HepG2 (cell line): ENCODE measurements at regions not wholly inside any gene's neighbourhood (a gene's known extent, or its start where the extent isn't known, plus 50 kb on each side); places are given as distances from the start of the nearest gene placed in this dataset.

Source experiments
- ATAC-seq: fragments of 200-7000 bp; cut with Tn5 transposase; 3 replicates; pipeline ENCODE4 v1.9.1; 2020; ENCODE audit warnings: mild to moderate bottlenecking, moderate library complexity
- BruUV-seq: library from RNA; stranded (reverse); fragments of 400-500 nt; replicated peaks from 2 replicates; lab custom pipeline; 2021; lab: Mats Ljungman, UMichigan
- CTCF ChIA-PET: fragments of 300-600 bp; formaldehyde crosslinking; extraction: SDS; loops from one replicate; lab custom pipeline; 2021; ENCODE audit warnings: low total read pairs, inconsistent platforms, low intra/inter-chr PET ratio; lab: Yijun Ruan, JAX
- POLR2A ChIA-PET: fragments of 350-600 bp; sonication (Branson Sonifier 250); formaldehyde crosslinking; loops from one replicate; lab custom pipeline; 2020; ENCODE audit warnings: antibody characterized with exemption, inconsistent platforms; lab: Yijun Ruan, JAX
- DNase-seq: peaks from one replicate; pipeline ENCODE4 v3.0.0-alpha.2; 2015; ENCODE audit warnings: low spot score
- FAIRE-seq: peaks from 3 replicates; lab custom pipeline; 2011; peaks lifted over from hg19 to GRCh38; lab: Jason Lieb, UNC
- H2AFZ ChIP-seq: one replicate; pipeline ENCODE4 v1.6.1; 2011; ENCODE audit warnings: low read length, inconsistent platforms
- H3K27ac ChIP-seq: fragments of 300-600 bp; 3 replicates; pipeline ENCODE4 v1.8.0; 2011; ENCODE audit warnings: mixed run types, mild to moderate bottlenecking, mixed read lengths, low read length, inconsistent platforms; ENCODE audit not compliant: insufficient read depth; ENCODE audit errors: extremely low read length
- H3K27me3 ChIP-seq, 2 experiments: fragments of 200-600 bp in 1 of 2; 2 replicates in 1 of 2; 3 replicates in 1 of 2; pipeline versions ENCODE4 v1.6.0 to v1.8.0; 2011; ENCODE audit warnings: low read length in 2 of 2, mild to moderate bottlenecking in 2 of 2, moderate library complexity in 2 of 2, inconsistent platforms in 1 of 2; ENCODE audit not compliant: insufficient read depth in 2 of 2, control insufficient read depth in 1 of 2
- H3K36me3 ChIP-seq, 2 experiments: fragments of 200-600 bp in 1 of 2; replicated peaks in 1 of 2; 2 replicates in 1 of 2; 3 replicates in 1 of 2; pipeline versions ENCODE4 v1.5.1 to v1.8.0; 2011; ENCODE audit warnings: low read length in 2 of 2, inconsistent platforms in 1 of 2; ENCODE audit not compliant: insufficient read depth in 2 of 2, control insufficient read depth in 1 of 2
- H3K4me1 ChIP-seq: 2 replicates; pipeline ENCODE4 v1.5.1; 2012; ENCODE audit warnings: low read length, inconsistent platforms; ENCODE audit not compliant: insufficient read depth
- H3K4me2 ChIP-seq: 2 replicates; pipeline ENCODE4 v1.6.0; 2011; ENCODE audit warnings: low read depth, low read length, inconsistent platforms
- H3K4me3 ChIP-seq, 3 experiments: fragments of 200-600 bp in 1 of 3; sonication (generic), shearing (Covaris generic) in 1 of 3; replicated peaks in 1 of 3; 2 replicates each; pipeline ENCODE4 v1.5.1; 2011 to 2016; ENCODE audit warnings: low read length in 3 of 3, inconsistent platforms in 2 of 3, low read depth in 2 of 3, mild to moderate bottlenecking in 2 of 3, control low read depth in 1 of 3, mixed read lengths in 1 of 3; ENCODE audit not compliant: insufficient read depth in 1 of 3
- H3K79me2 ChIP-seq: one replicate; pipeline ENCODE4 v1.6.1; 2011; ENCODE audit warnings: low read length, inconsistent platforms; ENCODE audit not compliant: insufficient read depth
- H3K9ac ChIP-seq: 2 replicates; pipeline ENCODE4 v1.6.0; 2011; ENCODE audit warnings: mild to moderate bottlenecking, low read depth, low read length, inconsistent platforms; ENCODE audit not compliant: insufficient read depth
- H3K9me3 ChIP-seq: 2 replicates; pipeline ENCODE4 v1.5.1; 2012; ENCODE audit warnings: mild to moderate bottlenecking, low read length
- H4K20me1 ChIP-seq: 2 replicates; pipeline ENCODE4 v1.6.0; 2011; ENCODE audit warnings: inconsistent platforms, mild to moderate bottlenecking, low read length, moderate library complexity; ENCODE audit not compliant: insufficient read depth
- ELK4 ChIP-seq: sonication (generic); formaldehyde crosslinking; IDR thresholded peaks from 2 replicates; pipeline ENCODE4 v1.9.0; 2021; ENCODE audit warnings: missing genetic modification reagents, borderline replicate concordance
- GATA4 ChIP-seq: sonication (generic); IDR thresholded peaks from 2 replicates; pipeline ENCODE4 v1.6.1; 2016; ENCODE audit warnings: antibody characterized with exemption, low read depth, borderline replicate concordance
- LRRFIP1 ChIP-seq: sonication (generic); formaldehyde crosslinking; conservative IDR thresholded peaks from 2 replicates; pipeline ENCODE4 v1.4.0; 2020; ENCODE audit warnings: missing genetic modification reagents
- PRPF4 ChIP-seq: fragments of 200-400 bp; formaldehyde crosslinking; IDR thresholded peaks from 2 replicates; pipeline ENCODE4 v1.6.1; 2016; ENCODE audit warnings: low read length, low read depth; ENCODE audit not compliant: poor library complexity, severe bottlenecking
- SKI ChIP-seq: fragments of 450-650 bp; IDR thresholded peaks from one replicate; pipeline ENCODE4 v1.6.1; 2018; ENCODE audit warnings: mild to moderate bottlenecking; ENCODE audit not compliant: partially characterized antibody
- TBP ChIP-seq: sonication (generic); formaldehyde crosslinking; IDR thresholded peaks from 2 replicates; pipeline ENCODE4 v1.5.0; 2020; ENCODE audit warnings: missing genetic modification reagents
- ZMAT3 ChIP-seq: sonication (generic); formaldehyde crosslinking; conservative IDR thresholded peaks from 2 replicates; pipeline ENCODE4 v1.7.0; 2021; ENCODE audit warnings: missing genetic modification reagents
- ZNF205 ChIP-seq: IDR thresholded peaks from 2 replicates; pipeline ENCODE4 v1.6.1; 2018; ENCODE audit warnings: missing biosample characterization, missing genetic modification reagents
- ZNF207 ChIP-seq: fragments of 450-650 bp; IDR thresholded peaks from 2 replicates; pipeline ENCODE4 v1.6.1; 2016; ENCODE audit warnings: antibody characterized with exemption, borderline replicate concordance
- ZNF256 ChIP-seq: sonication (generic); formaldehyde crosslinking; conservative IDR thresholded peaks from 2 replicates; pipeline ENCODE4 v1.4.0; 2020; ENCODE audit warnings: missing genetic modification reagents
- ZNF292 ChIP-seq: sonication (generic); formaldehyde crosslinking; IDR thresholded peaks from 2 replicates; pipeline ENCODE4 v1.8.1; 2022; ENCODE audit warnings: mild to moderate bottlenecking, low read depth, missing genetic modification reagents, borderline replicate concordance
- ZNF33B ChIP-seq: sonication (generic); formaldehyde crosslinking; IDR thresholded peaks from 2 replicates; pipeline ENCODE4 v1.5.1; 2020; ENCODE audit warnings: mild to moderate bottlenecking, missing genetic modification reagents
- in situ Hi-C: cut with HindIII; loops from 2 replicates; pipeline ENCODE4 v1.10.0; 2017; ENCODE audit warnings: low pct_unique_long_range_greater_than_20kb; ENCODE audit not compliant: extremely low pct_ligation_motif_present
- intact Hi-C: fragments of 100-400 bp; cut with micrococcal nuclease; formaldehyde crosslinking; loops from one replicate; pipeline ENCODE4 v1.10.0; 2022; ENCODE audit not compliant: unreplicated experiment
- TF ChIP-seq, protein P1 (sequence below): sonication (generic); formaldehyde crosslinking; IDR thresholded peaks from 2 replicates; pipeline ENCODE4 v1.9.0; 2021; ENCODE audit warnings: missing genetic modification reagents, mild to moderate bottlenecking, borderline replicate concordance
- TF ChIP-seq, protein P2 (sequence below): IDR thresholded peaks from 2 replicates; pipeline ENCODE4 v1.6.1; 2016; ENCODE audit warnings: low read depth, control low read depth

- H3K27ac ChIP-seq: no peak overlapping the region
- peaks cover 7% of the 10 kb centered on the region; the same call in 1 of the 2 replicates for H4K20me1 ChIP-seq
- intact Hi-C loops (no loop called here), in situ Hi-C loops (no loop called here)
- no peaks in the 10 kb centered on the region for H3K4me1 ChIP-seq
- no peak for ATAC-seq
- H3K9ac ChIP-seq: no peak overlapping the region
- ChIA-PET CTCF (no interaction called here), POLR2A (no interaction called here)
- no peak for FAIRE-seq
- H3K36me3 ChIP-seq: no peaks in the 10 kb centered on the region
- no TSS peak for BruUV-seq
- no peak for TF ChIP-seq ZMAT3 (CRISPR knock-in tag)
- no peak for TF ChIP-seq LRRFIP1 (CRISPR knock-in tag)
- TF ChIP-seq, protein P1, sequence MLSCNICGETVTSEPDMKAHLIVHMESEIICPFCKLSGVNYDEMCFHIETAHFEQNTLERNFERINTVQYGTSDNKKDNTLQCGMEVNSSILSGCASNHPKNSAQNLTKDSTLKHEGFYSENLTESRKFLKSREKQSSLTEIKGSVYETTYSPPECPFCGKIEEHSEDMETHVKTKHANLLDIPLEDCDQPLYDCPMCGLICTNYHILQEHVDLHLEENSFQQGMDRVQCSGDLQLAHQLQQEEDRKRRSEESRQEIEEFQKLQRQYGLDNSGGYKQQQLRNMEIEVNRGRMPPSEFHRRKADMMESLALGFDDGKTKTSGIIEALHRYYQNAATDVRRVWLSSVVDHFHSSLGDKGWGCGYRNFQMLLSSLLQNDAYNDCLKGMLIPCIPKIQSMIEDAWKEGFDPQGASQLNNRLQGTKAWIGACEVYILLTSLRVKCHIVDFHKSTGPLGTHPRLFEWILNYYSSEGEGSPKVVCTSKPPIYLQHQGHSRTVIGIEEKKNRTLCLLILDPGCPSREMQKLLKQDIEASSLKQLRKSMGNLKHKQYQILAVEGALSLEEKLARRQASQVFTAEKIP (CRISPR knock-in tag): no peak
- no peak for TF ChIP-seq GATA4
- no peak for TF ChIP-seq ELK4
- no peak for TF ChIP-seq ZNF292 (CRISPR knock-in tag)
- no peak for TF ChIP-seq ZNF205 (CRISPR knock-in tag)
- no peak for TF ChIP-seq ZNF256 (CRISPR knock-in tag)
- no peak for TF ChIP-seq ZNF33B (CRISPR knock-in tag)
- TF ChIP-seq, protein P2, sequence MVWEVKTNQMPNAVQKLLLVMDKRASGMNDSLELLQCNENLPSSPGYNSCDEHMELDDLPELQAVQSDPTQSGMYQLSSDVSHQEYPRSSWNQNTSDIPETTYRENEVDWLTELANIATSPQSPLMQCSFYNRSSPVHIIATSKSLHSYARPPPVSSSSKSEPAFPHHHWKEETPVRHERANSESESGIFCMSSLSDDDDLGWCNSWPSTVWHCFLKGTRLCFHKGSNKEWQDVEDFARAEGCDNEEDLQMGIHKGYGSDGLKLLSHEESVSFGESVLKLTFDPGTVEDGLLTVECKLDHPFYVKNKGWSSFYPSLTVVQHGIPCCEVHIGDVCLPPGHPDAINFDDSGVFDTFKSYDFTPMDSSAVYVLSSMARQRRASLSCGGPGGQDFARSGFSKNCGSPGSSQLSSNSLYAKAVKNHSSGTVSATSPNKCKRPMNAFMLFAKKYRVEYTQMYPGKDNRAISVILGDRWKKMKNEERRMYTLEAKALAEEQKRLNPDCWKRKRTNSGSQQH (CRISPR knock-in tag): no peak
- TF ChIP-seq ZNF207: no peak
- no peak for TF ChIP-seq PRPF4
- no peak for TF ChIP-seq TBP (CRISPR knock-in tag)
- TF ChIP-seq SKI: no peak
- TF ChIP-seq, all 625 proteins: peak for 0
- no peaks in the 10 kb centered on the region for H3K9me3 ChIP-seq
- no peak overlapping the region for H3K4me2 ChIP-seq
- no peaks in the 10 kb centered on the region for H3K79me2 ChIP-seq
- H3K27me3 ChIP-seq: peaks cover 13 to 71% of the 10 kb centered on the region in 2 experiments
- DNase-seq: no peak
- no peak overlapping the region for H3K4me3 ChIP-seq
- H2AFZ ChIP-seq: no peak overlapping the region
Observed at GRCh38 chr9:135303865-135304499, 175.6 kb upstream of the PPP1R26 start.
